HL-60 (cell line): ENCODE measurements at regions not wholly inside any gene's neighbourhood (a gene's known extent, or its start where the extent isn't known, plus 50 kb on each side); places are given as distances from the start of the nearest gene placed in this dataset.

Source experiments
- DNase-seq, 2 experiments: peaks; one replicate each; pipeline ENCODE4 v3.0.0-alpha.2; 2010 to 2020; ENCODE audit warnings: low read depth in 1 of 2, low spot score in 1 of 2
- H3K27ac ChIP-seq: fragments of 250-450 bp; sonication (Bioruptor Pico); replicated peaks from 2 replicates; pipeline ENCODE4 v1.5.1; 2020; ENCODE audit warnings: mild to moderate bottlenecking, moderate library complexity
- H3K27me3 ChIP-seq: fragments of 250-450 bp; sonication (Bioruptor Pico); 2 replicates; pipeline ENCODE4 v1.5.1; 2021; ENCODE audit warnings: mild to moderate bottlenecking, moderate library complexity; ENCODE audit not compliant: insufficient read depth, poor library complexity, severe bottlenecking
- H3K4me3 ChIP-seq: replicated peaks from 2 replicates; pipeline ENCODE4 v1.5.1; 2011; ENCODE audit warnings: mild to moderate bottlenecking, control low read depth, low read length; ENCODE audit not compliant: insufficient read depth
- CTCF ChIP-seq: IDR thresholded peaks from one replicate; pipeline ENCODE4 v1.5.1; 2011; ENCODE audit warnings: low read length, control low read depth, inconsistent platforms; ENCODE audit not compliant: insufficient read depth
- GABPA ChIP-seq: IDR thresholded peaks from 2 replicates; pipeline ENCODE4 v1.6.1; 2012; ENCODE audit warnings: low read depth
- POLR2AphosphoS5 ChIP-seq: IDR thresholded peaks from 2 replicates; pipeline ENCODE4 v1.6.1; 2012; ENCODE audit warnings: low read depth
- REST ChIP-seq: IDR thresholded peaks from 2 replicates; pipeline ENCODE4 v1.6.1; 2012; ENCODE audit warnings: low read depth; ENCODE audit not compliant: insufficient replicate concordance
- SPI1 ChIP-seq: IDR thresholded peaks from 2 replicates; pipeline ENCODE4 v1.6.1; 2012; ENCODE audit warnings: low read depth, mild to moderate bottlenecking, borderline replicate concordance

- no peaks in the 10 kb centered on the region for H3K27me3 ChIP-seq
- TF ChIP-seq REST (no peak), GABPA (no peak), SPI1 (no peak), POLR2AphosphoS5 (no peak), CTCF (no peak)
- no peak overlapping the region for H3K4me3 ChIP-seq
- no peak for DNase-seq
- no peak overlapping the region for H3K27ac ChIP-seq
Measured at GRCh38 chr7:15084368-15084767, 181.8 kb upstream of the DGKB start.

- TF ChIP-seq POLR2AphosphoS5 (no peak), SPI1 (no peak), CTCF (no peak), GABPA (no peak), REST (no peak)
- no peak for DNase-seq
- H3K27ac ChIP-seq, result no peak overlapping the region
Measured at GRCh38 chr7:15081891-15082290, 179.3 kb upstream of the DGKB start.

GRCh38 chr7:15073301-15073700 lies 170.8 kb upstream of the DGKB start:
- TF ChIP-seq REST, result no peak
- no peak for TF ChIP-seq POLR2AphosphoS5
- TF ChIP-seq GABPA, result no peak
- TF ChIP-seq CTCF, result no peak
- no peak for TF ChIP-seq SPI1
- Histone ChIP-seq H3K4me3 (no peak overlapping the region), H3K27me3 (no peaks in the 10 kb centered on the region), H3K27ac (no peak overlapping the region)
- DNase-seq, result no peak

More at GRCh38 chr7:15081891-15082290, 179.3 kb upstream of the DGKB start:
- Histone ChIP-seq H3K4me3 (no peak overlapping the region), H3K27me3 (no peaks in the 10 kb centered on the region)
